VCaP (cell line): ENCODE measurements at regions not wholly inside any gene's neighbourhood (a gene's known extent, or its start where the extent isn't known, plus 50 kb on each side); places are given as distances from the start of the nearest gene placed in this dataset.

Experiments used
- H3K27ac ChIP-seq: fragments of 450-650 bp; 2 replicates; pipeline ENCODE4 v1.5.1; 2017
- TF ChIP-seq, protein P1 (sequence below): fragments of 450-650 bp; conservative IDR thresholded peaks from 2 replicates; pipeline ENCODE4 v1.5.1; 2017; ENCODE audit warnings: mild to moderate bottlenecking, moderate library complexity

DNA sequence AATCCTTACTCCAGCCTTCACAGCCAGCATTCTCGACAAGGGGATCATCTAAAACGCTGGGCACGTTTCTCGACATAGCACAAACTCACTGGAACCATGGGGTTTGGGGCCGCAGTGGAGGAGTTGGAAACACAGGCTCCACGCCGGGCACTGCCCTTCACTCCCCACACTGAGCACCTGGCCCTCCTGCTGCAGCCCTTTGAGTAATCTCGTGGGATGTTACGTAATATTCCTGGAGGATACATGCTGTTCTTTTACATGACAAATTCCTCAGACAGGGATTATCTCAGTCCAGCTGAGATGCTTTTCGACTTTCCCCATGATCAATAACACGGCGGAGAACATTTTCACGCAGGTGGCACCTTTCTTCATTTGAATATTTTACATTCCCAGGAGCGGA is 408.0 kb downstream of the SHANK2 start:
- H3K27ac ChIP-seq: no peak overlapping the region
- TF ChIP-seq, protein P1, sequence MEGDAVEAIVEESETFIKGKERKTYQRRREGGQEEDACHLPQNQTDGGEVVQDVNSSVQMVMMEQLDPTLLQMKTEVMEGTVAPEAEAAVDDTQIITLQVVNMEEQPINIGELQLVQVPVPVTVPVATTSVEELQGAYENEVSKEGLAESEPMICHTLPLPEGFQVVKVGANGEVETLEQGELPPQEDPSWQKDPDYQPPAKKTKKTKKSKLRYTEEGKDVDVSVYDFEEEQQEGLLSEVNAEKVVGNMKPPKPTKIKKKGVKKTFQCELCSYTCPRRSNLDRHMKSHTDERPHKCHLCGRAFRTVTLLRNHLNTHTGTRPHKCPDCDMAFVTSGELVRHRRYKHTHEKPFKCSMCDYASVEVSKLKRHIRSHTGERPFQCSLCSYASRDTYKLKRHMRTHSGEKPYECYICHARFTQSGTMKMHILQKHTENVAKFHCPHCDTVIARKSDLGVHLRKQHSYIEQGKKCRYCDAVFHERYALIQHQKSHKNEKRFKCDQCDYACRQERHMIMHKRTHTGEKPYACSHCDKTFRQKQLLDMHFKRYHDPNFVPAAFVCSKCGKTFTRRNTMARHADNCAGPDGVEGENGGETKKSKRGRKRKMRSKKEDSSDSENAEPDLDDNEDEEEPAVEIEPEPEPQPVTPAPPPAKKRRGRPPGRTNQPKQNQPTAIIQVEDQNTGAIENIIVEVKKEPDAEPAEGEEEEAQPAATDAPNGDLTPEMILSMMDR: no peak

DNA sequence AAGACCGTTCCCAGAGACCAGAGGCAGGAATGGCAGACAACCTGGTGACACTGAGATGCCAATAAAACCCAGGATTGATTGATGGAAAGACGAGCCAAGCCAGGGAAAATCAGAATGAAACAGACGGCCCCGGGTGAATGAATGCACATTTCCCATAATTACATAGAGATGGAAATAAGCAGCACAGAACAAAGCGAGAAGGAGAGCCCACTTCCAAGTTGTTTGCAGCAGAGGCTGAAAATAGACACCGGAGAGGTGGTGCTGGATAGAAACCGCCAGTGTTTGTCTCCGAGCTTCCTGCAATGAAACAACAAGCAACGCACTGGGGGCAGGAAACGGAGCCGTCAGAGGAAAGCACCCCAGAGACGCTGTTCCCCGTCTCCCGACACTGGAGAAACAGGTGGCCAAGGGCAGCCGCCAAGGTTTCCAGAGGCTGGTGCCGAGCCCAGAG is 406.8 kb downstream of the SHANK2 start:
- H3K27ac ChIP-seq: no peak overlapping the region
- TF ChIP-seq, protein P1: no peak

DNA sequence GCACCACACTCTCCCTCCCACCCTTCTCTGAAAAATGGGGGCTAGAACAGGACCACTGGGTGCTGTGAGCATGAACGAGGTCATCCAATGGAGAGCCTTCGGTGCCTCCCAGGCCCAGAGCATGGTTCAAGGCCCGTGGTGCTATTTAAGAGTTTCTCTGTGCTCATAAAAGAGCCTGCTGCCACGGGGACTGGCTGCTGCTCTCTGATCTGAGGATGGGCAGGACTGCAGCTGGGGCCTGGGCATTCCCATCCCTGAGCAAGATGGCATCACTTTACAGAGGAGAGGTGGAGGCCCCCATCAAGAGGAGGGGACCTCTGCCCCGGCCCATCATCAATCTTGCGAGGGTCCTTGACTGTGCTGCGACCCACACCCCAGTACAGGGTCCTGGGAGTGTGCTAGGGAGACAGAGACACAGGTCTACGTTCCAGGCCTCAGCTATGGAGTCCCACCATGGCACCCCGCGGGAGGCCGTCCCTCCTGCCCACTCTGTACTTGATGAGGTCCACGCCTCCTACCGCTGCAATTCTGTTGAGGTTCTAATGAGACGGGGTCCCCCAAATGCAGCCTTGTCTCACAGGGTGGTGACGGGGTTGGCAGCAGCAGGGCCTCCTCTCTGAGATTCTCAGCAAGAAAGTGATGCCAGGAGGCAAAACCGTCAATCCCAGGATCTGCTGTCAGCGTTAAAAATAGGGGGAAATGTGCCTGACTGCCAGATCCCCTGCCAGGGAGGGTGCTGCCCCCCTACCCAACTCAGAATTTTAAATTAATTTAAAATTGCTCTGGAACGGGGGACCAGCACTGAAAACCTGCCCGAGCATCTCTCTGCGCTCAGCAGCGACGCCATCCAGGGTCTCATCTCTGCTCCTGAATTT is 405.4 kb downstream of the SHANK2 start:
- H3K27ac ChIP-seq: no peak overlapping the region
- TF ChIP-seq, protein P1: no peak

DNA sequence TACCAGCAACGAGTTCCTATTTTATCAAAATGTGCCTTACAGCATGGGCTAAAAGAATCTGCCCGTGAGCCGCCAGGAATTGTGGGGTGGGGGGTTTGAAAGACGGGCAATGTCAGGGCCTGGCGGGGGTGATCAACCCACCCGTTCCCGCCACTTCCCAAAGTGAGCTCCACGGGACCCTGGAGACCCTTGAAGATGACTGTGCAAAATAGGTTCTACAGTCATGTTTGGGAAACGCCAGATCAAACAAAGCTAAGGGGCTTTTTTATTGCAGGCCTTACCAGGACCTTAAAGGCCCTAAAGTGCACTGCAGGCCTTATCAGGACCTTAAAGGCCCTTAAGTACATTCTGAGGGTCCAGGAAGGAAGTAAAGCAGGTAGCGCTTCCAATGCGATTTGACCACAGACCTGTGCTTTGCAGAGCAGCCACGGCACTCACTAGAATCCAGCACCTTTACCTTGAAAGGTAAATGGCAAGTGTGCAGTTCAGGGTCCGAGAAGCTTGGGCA is 404.1 kb downstream of the SHANK2 start:
- no peak overlapping the region for H3K27ac ChIP-seq
- TF ChIP-seq, protein P1: no peak

DNA sequence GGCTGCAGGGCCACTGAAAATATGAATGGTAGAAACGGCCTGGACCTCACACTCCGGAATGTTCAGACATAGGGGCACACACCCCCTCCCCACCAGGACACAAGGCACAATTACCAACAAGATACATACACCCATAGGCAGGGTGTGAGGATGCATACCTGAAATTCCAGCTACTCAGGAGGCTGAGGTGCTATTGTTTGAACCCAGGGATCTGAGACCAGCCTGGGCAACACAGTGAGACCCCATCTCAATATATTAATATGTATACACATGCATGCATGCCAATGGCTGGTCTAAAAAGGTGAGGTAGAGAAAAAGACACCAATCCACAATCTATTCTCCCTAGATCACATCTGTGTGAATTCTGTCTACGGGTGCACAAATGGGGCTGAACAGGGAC is 403.3 kb downstream of the SHANK2 start:
- TF ChIP-seq, protein P1: no peak
- no peak overlapping the region for H3K27ac ChIP-seq

DNA sequence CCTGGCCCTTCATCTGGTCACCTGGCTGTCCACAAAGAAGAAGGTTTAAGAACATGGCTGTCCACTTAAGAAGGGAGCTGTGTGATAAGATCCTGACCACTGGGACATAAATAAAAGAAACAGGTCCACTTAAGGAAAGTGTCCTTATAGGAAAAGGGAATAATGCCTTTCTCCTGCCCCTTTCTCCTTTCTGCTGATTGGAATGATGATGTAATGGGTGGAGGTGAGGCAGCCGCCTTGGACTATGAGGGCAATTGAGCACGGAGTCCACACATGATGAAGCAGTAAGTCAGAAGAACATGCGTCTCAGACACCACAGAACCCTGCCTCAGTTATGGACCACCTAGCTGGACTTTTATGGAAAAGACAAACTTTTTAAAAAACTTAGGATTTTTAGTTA is 401.1 kb downstream of the SHANK2 start:
- TF ChIP-seq, protein P1: no peak
- H3K27ac ChIP-seq: no peak overlapping the region

DNA sequence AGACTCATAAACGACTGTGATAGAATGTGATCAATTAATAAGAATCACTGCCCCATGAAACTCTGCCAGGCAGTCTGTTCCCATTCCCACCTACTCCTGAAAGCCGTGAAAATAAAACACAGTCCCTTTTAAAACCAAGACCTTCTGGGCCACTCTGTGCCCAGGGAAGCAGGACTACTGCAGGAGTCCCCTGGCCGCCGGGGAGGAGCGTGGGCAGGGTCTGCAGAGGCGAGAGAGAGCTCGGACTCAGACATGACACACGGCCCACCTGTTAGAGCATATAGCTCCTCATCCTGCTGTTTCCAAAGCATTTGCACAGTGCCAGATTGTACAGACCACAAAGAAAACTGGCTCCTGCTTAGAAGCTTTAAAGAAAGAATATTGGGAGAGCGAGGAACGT is 400.5 kb downstream of the SHANK2 start:
- H3K27ac ChIP-seq: no peak overlapping the region
- TF ChIP-seq, protein P1: no peak
